ENCODE measurements at regions not wholly inside any gene's neighbourhood (a gene's known extent, or its start where the extent isn't known, plus 50 kb on each side); places are given as distances from the start of the nearest gene placed in this dataset.

GRCh38 chr4:129883996-129884395 lies 788.0 kb downstream of the C4orf33 start:
- TF ChIP-seq CTCF (IDR thresholded peaks at IDR 0.05; ENCODE audit: extremely low read depth, missing control alignments), result no peak
- no peak for DNase-seq (ENCODE audit: low spot score)

GRCh38 chr4:129897111-129897510 lies 801.2 kb downstream of the C4orf33 start:
- no peak for TF ChIP-seq CTCF (IDR thresholded peaks at IDR 0.05; ENCODE audit: extremely low read depth, missing control alignments)
- no peak for DNase-seq (ENCODE audit: low spot score)

GRCh38 chr4:129899849-129900248 lies 803.9 kb downstream of the C4orf33 start:
- TF ChIP-seq CTCF (IDR thresholded peaks at IDR 0.05; ENCODE audit: extremely low read depth, missing control alignments), result no peak
- DNase-seq (ENCODE audit: low spot score), result no peak

GRCh38 chr4:129900430-129900953 lies 804.5 kb downstream of the C4orf33 start:
- DNase-seq (ENCODE audit: low spot score), result no peak
- no peak for TF ChIP-seq CTCF (IDR thresholded peaks at IDR 0.05; ENCODE audit: extremely low read depth, missing control alignments)

GRCh38 chr4:129901205-129901604 lies 805.3 kb downstream of the C4orf33 start:
- no peak for TF ChIP-seq CTCF (IDR thresholded peaks at IDR 0.05; ENCODE audit: extremely low read depth, missing control alignments)
- DNase-seq (ENCODE audit: low spot score), result no peak

GRCh38 chr4:129903861-129904260 lies 807.9 kb downstream of the C4orf33 start:
- TF ChIP-seq CTCF (IDR thresholded peaks at IDR 0.05; ENCODE audit: extremely low read depth, missing control alignments), result no peak
- DNase-seq (ENCODE audit: low spot score), result no peak

- DNase-seq (ENCODE audit: low spot score), result no peak
- TF ChIP-seq CTCF (IDR thresholded peaks at IDR 0.05; ENCODE audit: extremely low read depth, missing control alignments), result no peak
These were observed 809.3 kb downstream of the C4orf33 start for GRCh38 chr4:129905256-129905655.

Measured in GM20000 (cell line).